22Rv1 (cell line): ENCODE measurements at regions not wholly inside any gene's neighbourhood (a gene's known extent, or its start where the extent isn't known, plus 50 kb on each side); places are given as distances from the start of the nearest gene placed in this dataset.

ENCODE experiments used
- H3K27ac ChIP-seq: fragments of 450-650 bp; 2 replicates; pipeline ENCODE4 v1.5.1; 2017
- CTCF ChIP-seq: fragments of 450-650 bp; IDR thresholded peaks from 2 replicates; pipeline ENCODE4 v1.5.1; 2017; ENCODE audit warnings: mild to moderate bottlenecking
- ZFX ChIP-seq: fragments of 450-650 bp; IDR thresholded peaks from 2 replicates; pipeline ENCODE4 v1.6.1; 2017; ENCODE audit warnings: antibody characterized with exemption, borderline replicate concordance

GRCh38 chr12:118714500-118714899 lies 266.8 kb upstream of the SRRM4 start:
- TF ChIP-seq CTCF (no peak), ZFX (no peak)

GRCh38 chr12:118715647-118716046 lies 265.7 kb upstream of the SRRM4 start:
- no peak for TF ChIP-seq CTCF
- TF ChIP-seq ZFX, result no peak
- H3K27ac ChIP-seq, result no peak overlapping the region

More at GRCh38 chr12:118714500-118714899, 266.8 kb upstream of the SRRM4 start:
- no peak overlapping the region; the same call in 1 of the 2 replicates for H3K27ac ChIP-seq

GRCh38 chr12:118727196-118727978 lies 254.0 kb upstream of the SRRM4 start:
- no peak overlapping the region for H3K27ac ChIP-seq
- TF ChIP-seq ZFX (no peak), CTCF (no peak)

- TF ChIP-seq CTCF (no peak), ZFX (no peak)
- H3K27ac ChIP-seq, result no peak overlapping the region
These were observed 253.4 kb upstream of the SRRM4 start for GRCh38 chr12:118727979-118728366.

GRCh38 chr12:118734266-118734665 lies 247.1 kb upstream of the SRRM4 start:
- TF ChIP-seq CTCF, result no peak
- no peak overlapping the region for H3K27ac ChIP-seq

GRCh38 chr12:118737985-118738540 lies 243.3 kb upstream of the SRRM4 start:
- H3K27ac ChIP-seq, result no peak overlapping the region
- TF ChIP-seq CTCF (no peak), ZFX (no peak)

GRCh38 chr12:118741194-118741593 lies 240.1 kb upstream of the SRRM4 start:
- H3K27ac ChIP-seq, result no peak overlapping the region
- TF ChIP-seq CTCF (no peak), ZFX (no peak)
